ENCODE measurements at regions not wholly inside any gene's neighbourhood (a gene's known extent, or its start where the extent isn't known, plus 50 kb on each side); places are given as distances from the start of the nearest gene placed in this dataset.

DNA sequence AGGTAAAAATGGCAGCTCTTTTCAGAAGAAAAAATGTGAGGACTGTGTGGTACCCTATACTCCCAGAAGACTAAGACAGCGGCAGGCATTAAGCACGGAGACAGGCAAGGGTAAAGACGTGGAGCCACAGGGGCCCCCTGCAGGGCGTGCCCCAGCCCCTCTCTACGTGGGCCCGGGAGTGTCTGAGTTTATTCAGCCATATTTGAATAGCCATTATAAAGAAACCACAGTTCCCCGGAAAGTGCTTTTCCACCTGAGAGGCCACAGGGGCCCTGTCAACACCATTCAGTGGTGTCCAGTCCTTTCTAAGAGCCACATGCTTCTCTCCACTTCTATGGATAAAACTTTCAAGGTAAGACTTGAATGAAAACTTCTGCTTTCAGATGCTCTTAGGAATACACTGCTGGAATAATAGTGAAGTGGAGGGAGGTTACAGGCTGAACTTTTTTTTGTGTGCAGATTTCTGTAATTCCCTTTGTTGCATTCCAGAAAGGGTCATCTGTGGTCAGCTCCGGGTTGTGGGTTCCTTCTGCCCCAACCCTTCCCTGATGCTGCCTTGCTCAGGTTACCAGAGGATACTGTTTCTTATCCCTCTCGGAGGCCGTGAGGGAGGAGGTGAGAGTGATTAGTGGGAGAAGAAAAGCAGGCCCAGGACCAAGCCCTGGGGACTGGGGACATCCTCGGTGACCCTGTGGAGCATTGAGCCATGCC, 58.4 kb downstream of the SLC25A47 start:
- no peak for DNase-seq

DNA sequence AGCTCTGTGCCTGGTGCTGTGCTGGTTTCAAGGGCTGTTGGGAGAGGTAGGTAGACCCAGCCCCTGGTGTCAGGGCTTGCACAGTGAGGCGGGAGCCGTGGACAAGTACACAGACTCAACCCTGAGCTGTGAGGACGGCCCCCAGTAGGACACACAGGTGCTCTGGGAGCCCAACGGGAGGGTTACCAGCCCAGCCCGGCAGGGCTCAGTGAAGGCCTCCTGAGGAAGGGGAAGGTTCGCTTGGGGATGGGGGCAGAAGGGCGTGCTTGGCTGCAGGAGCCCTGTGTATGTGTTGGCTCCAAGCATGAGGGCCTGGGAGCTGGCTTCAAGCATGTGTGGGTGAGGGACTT, 58.9 kb downstream of the SLC25A47 start:
- DNase-seq = no peak

DNA sequence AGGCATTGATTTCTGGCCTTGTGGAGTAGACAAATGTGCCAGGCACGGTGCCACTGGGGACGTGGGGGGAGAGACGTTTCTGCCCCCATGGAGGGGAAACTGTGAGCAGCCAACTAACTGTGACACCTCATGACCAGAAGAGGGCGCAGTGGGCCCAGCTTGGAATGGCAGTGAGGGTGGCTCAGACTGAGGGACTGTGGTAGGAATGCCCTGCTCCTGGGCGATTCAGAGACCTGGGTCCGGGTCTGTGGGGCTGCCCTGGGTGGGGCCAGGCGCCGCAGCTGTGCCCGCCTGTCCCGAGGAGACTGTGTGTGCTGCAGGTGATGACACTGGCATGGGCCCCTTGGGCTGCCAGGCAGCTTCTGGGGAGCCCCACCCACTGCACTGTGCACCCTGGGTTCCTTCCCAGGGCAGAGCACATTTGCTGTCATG, 60.6 kb downstream of the SLC25A47 start:
- peak; percentile 49 for DNase-seq

DNA sequence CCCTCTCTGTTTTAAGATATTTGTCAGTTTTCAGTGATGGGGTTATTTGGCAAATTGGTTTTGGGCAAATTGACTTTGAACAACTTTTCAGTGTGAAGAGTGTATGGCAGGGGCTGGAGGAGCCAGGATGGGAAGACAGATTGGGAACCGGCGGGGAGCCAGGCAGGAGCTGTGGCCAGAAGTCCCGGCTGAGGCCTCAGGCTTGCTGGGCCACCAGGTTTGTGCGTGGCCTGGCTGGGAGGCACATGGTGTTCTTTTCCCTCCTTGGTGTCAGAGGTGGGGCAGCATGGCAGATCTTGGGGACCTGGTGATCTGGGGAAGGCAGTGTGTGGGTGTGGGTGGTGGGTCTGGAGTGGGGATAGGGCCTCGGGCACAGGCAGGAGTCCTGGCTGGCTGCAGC, 61.1 kb downstream of the SLC25A47 start:
- no peak for DNase-seq

DNA sequence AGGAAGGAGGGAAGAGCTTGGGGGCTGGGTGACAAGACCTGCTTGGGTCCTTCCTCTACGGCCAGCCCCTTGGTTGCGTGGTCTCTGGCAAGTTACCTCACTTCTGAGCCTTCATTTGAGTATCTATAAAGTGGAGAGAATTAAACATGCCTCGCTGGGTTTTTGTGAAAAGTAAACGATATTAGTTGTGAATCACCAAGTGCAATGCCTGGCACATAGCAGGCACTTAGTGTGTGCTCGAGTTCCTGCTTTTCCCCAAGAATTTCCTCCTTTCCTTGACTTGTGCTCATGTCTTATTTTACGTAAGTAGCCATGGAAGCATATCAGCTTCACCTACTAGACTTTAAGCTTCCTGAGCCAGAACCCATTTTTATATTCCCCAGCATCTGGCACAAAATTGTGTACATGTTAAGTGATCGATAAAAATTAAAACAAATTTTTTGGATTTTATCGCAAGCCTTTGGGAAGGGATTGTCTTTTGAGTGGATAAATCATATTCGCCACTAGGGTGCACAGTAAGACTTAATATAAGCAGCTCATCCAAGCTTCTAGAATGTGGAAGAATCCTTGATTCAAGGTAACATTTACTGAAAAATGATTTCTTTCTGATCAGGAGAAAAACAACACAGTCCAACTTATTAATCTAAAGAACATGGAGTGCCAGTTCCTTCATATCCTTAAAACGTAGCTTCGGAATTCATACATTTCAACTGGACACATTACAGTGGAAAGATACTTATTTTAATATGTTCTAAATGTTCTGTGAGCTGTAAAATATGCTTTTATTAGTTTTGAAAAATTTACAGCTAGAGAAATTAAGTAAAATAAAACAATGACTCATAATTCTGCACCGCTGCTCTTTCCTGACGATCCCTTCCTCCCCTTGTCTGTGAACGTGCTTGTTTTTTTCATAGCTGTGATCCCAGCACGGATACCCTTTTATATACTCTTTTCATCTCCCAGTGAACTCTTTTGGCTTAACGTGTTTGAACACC, 62.0 kb downstream of the SLC25A47 start:
- DNase-seq = no peak

DNA sequence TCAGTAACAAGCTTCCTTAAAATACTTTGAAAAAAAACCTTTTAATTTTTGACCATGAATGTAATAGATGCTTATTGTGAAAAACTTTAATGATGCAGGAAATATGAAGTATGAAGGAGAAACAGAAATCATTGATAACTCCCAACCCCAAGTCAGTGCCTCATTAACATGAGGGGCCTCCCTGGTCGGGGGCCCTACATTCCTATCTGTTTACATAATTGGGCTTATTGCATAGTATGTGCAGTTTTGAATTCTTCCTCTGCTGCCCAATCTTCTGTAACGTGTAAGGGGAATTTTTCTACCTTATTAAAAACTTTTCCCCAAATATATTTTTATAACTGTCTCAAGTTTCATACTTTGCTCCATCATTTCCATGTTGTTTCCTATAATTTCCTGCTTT, 63.0 kb downstream of the SLC25A47 start:
- DNase-seq = no peak

DNA sequence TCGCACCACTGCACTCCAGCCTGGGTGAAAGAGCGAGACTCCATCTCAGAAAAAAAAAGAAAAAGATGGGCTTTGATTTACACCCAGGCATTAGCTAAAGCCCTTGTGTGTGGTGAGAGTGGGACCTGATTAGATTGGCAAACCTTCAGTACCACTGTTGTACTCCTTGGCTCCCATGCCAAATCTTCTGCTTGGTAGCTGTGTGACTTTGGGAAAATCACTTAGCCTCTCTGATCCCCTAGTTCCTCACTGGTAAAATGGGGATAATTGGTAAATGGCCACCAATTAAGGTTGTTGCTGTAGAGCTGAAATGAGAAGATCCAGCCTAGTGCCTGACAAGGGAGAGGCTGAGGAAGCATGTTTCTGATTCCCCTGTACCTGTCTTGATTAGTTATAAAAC, 63.7 kb downstream of the SLC25A47 start:
- DNase-seq = no peak

DNA sequence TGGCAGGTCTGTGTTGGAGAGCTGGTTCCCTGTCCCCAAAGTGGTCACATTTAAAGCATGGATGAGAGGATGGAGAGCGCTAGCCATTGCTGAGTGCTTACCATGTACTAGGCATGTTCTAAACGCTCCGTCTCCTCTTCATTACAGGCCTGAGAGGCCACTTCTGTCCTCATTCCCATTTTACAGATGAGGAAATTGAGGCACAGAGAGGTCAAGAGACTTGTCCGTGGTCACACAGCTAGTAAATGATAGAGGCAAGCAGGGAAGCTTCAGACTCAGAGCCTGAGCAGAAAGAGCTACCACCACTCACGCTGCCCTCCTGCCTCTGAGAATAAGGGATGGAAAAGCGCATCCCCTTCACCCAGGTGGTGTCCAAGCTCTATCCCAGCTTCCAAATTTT, 64.3 kb downstream of the SLC25A47 start:
- no peak for DNase-seq

DNA sequence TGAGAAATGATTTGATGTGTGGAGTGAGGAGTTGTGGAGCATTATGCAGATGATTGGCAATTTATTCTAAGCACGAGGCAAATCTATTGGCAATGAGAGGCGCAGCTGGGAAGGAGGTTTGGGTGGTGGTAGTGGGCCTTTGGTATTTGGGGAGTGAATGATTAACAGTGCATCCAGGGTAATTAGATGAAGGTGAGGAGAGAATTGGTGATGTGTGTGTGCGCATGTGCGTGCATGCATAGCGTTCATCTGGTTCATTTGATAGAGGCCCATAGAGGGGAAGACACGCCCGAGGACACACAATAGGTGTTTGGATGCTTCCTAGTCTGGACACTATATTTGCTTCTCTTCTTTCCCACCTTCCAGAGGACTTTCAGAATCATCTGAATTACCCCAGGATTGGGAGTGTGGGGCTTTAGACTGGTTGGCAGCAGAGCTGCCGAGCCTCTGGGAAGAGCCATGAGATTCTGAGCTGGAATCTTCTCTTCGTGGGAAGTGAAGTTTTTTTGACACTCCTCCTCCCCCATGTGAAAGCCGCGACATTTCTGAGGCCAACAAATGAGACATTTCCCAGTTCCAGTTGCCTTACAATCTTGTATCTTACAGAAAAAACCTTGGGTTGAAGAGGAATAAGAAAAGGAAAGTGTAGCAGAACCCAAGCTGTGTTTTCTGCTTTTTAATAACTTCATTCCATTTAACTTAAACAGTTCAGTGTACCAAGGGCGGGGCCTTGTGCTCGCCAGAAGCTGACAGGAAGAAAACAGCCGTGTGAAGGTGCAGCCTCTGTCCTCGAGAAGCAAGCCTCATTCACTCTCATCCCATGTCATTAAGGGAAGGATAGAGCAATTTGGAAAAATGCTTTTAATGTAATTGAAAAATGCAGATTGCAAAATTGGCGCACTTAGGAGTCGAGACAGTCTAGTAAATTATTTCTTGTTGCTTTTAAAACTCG, 65.2 kb downstream of the SLC25A47 start:
- no peak for DNase-seq

DNA sequence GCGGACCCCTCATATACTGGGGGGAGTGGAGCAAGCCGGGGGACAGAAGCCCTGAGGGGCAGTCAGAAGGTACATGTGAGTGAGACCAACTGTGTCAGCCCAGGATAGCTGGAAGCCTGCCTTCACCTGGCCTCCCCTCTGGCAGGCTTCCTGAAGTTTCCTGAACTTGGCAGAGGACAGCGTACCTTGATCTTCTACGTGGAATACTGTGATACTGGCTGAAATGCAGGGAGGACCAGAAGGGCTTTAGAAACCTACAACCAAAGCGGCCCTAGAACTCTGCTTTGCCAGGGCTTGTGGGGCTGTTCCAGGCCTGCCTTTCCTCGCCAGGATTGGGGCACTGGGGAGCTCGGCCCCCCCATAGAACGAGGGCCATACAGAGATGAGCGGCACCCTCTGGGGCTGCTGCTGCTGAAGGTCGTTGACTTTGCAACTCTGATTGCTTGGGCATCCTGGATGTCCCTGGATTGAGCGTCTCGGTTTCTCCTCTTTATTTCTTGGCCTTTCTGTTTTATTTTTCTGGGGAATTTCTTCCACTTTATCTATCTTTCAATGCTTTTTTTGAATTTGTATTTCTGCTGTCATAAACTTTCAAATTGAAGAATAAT, 66.5 kb downstream of the SLC25A47 start:
- DNase-seq = no peak

DNA sequence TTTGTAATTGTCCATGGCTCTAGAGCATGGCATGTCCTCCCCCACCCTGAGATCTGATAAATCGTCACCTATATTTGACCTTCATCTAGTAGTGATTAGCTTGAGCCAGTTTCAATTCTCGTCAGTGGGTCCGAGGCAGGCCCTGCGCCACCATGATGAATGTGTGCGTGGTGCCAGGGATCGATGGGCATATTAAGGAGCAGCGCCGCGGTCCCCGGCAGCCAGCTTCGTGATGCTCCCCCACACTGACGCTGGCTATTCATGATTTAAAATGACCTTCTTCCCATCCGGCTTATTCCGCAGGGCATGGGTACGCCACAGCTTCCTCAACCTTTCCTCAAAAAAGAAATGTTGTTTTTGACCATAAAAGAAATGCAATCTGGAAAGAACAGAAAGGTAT, 68.0 kb downstream of the SLC25A47 start:
- DNase-seq = no peak

DNA sequence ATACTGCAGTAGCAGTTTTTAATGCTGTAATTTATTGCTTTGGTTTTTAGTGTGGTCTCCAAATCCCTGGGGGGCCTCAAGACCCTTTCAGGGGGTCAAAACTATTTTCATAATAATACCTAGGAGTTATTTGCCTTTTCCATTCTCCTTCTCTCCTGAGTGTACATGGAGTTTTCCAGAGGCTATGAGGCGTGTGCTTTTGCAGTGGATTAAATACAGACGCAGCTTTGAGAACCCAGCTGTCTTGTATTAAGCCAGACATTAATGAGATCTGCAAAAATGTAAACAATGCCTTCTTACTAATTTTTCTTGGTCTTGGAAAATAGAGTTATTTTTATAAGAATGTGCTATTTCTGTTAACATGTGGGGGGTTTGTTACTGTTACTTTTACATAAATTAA, 68.6 kb downstream of the SLC25A47 start:
- DNase-seq = no peak

DNA sequence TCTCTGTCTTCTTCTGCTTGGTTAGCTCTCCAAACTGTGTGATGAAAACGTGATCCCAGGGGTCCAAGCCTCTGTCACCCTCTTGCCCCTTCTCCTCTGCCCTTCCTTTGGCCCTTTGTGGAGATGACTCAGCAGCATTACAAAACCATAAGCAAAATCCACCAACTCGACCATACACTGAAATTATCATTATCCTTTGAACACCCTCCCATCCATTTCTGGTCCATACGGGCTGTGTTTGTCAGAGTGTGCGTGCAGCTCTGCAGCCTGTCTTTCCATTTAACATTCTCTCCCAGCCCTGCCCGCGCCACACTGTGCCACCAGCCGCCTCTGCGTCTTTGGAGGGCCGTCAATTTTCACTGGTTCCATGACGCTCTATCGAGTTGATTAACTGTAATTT, 69.2 kb downstream of the SLC25A47 start:
- DNase-seq = no peak

DNA sequence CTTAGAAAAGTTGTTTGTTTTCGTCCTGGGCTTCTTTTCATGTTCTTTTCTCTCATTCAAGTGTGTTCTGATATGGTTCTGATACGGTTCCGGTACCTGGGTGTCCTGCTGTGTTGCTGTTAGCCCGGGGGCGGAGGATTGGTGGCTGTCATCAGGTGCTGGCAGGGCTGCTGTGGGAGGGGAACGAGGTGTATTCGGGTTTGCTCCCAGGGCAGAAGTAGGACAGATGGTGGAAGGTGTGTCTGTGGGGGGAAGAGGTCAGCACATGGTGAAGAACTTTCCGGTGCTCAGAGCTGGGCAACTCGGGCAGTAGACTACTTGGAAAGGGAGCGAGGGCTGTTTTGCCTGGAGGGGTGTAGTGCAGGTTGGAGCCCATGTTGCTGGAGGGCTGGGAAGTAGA, 70.2 kb downstream of the SLC25A47 start:
- no peak for DNase-seq

DNA sequence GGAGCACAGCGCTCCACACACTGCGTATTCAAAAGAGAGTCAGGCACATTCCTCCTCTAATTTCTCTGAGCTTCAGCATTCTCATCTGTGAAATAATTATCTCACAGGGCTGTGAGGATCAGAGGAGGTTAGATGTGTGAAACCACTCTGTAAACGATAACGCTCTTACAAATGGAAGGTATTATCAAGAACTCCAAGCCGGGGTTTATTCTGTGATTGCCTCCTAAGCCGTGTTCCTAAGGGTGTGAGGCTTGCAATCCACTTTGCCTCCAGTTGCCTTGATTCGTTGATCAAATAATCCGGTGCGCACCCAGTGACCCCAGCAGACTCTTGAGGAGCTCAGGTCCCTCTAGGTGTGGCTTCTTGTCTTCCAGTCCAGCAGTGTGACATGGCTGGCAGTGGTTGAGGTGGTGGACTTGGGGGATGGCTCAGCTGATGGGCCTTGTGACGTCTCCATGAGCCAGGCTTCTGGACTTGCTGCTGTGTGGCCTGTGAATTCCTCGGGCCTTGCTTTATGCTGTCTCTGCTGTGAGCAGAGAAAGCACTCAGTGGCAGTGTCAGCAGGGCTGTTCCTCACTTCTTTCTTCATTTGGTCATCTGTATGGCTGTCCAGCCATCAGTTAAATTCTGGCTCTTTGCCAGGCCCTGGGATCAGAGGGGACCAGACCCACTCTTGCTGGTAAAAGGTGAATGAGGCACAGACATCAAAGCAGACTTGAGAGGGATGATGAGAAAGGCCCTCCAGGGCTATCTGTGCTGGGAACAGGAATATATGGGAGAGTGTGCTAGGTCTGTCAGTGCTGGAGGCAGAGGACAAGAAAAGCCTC, 71.0 kb downstream of the SLC25A47 start:
- DNase-seq = no peak

DNA sequence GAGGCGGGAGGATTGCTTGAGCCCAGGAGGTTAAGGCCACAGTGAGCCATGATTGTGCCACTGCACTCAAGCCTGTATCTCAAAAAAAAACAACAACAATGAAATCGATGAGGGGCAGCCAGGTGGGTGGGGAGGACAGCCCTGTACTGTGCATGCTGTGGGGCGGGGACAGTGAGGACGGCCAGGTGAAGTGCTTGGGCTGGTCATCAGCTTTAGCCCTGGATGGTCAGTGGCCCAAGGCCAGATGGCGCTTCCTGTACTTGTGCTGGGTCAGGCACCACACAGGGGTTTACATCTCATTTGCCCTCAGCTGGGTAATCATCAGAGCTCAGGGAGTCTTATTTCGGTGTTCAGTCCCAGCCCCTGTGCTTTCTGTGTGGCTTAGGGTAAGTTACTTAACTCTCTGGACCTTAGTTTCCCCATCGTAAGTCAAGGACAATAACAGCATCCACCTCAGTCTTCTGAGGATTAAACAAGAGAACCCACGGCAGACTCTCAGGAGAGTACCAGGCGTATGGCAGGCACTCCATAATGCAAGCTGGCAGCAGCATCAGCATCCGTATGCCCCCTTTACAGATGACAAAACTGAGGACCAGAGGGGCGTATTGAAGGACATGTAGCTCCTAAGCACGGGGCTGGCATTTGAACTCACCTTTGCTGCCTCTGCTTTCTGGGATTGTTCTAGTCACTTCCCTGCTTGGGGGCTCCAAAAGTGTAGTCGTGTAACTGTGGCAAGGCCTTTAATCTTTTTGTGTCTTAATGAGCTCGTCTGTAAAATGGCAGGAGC, 71.9 kb downstream of the SLC25A47 start:
- no peak for DNase-seq

DNA sequence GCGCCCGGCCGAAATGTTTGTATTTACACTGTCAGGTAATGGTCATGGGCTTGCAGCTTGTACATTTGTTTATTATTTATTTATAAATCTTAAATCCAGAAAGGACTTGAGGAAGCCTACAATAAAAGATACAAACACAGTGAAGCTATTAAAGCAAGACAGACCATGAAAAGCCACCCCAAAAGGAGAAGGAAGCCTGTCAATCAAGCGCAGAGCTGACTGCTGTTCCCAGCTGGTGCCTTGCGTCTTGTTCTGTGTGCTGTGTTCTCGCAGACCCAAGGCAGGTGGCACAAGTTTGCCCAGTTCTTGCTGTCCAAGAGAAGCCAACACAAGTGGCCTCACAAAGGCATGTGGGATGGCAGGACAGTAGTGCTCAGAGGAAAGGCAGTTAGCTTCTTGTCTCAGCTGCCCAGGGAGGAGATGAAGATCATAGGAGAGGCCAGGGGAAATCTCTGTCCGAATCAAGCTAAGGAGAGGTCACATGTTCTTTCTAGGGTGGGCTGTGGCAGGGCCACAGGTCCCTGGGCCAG, 73.2 kb downstream of the SLC25A47 start:
- DNase-seq = no peak

DNA sequence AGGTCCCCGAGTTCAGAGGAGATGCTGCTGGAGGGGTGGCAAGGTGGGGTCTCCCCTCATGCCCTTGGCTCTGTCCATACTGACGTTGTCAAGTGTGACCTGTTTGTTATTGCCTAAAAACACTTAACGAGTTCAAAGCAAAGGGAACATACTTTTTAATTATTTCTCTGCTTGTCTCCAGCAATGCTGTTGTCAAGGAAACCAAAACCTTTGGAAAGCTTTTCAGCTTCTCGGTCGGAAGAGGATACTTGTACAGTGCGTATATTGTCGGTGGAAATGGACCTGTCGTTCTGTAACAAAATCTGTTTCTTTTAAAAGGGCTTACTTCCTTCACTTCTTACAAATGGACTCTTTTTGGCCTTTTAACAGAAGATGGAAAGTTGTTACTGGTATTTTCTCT, 73.9 kb downstream of the SLC25A47 start:
- no peak for DNase-seq

DNA sequence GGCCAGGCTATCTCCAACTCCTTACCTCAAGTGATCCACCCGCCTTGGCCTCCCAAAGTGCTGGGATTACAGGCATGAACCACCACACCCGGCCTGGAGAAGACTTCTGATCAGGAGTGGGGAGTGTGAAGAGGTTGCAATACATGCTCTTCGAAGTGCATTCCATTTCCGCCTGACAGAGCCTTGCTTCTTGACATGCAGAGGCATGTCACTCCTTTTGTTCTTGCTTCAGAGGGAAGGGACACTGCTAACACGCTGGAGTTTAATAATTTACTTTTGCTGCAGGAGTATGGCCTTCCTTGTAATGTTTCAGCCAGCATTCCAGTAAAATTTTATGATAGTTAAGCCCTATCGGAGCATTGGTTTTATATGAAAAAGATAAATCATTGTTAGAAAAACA, 74.9 kb downstream of the SLC25A47 start:
- no peak for DNase-seq

DNA sequence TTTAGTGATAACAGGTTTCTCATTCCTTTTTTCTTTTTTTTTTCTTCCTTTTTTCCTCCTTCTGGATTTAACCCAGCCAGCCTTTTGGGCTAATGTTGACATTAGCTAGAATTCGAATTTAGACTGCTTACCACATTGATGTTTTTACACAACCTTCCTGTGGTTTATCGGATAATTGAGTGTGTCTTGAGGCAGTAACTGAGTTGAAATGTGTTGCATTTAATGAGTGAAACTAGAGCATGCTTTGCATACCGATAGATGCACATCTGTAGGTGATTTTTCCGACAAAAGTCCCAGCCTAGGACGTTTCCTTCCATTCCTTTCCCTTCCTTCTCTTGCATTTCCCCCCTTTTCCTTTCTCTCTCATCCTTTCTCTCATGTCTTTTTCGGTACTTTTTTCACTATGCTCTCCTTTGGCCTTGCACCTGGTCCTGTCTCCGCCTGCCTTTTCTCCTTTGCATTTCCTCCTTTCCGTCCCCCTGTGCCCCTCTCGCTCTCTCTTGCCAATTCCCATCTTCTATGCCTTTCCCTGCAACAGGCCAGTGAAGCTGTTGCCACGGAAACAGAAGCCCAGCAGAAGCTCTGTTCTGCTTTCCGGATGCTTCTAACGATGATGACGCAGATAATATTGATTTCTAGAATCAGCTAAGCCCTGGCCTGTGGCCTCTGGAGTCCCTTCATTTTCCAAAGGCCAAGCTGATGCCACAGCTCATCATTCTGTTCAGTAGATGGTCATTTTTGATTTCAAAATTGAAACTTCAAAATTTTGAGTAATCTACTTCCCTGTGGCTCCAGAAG, 76.1 kb downstream of the SLC25A47 start:
- DNase-seq = peak; percentile 42

All from NCI-H1092 (cell line).